HG03378 (cell line): ENCODE measurements at regions not wholly inside any gene's neighbourhood (a gene's known extent, or its start where the extent isn't known, plus 50 kb on each side); places are given as distances from the start of the nearest gene placed in this dataset.
"Not testable (repeated sequence)": the region's sequence is repeated elsewhere in the genome, so short reads cannot be mapped to it uniquely, and the experiment has no call there.

Source experiments
- ATAC-seq: cut with Tn5 transposase; IDR thresholded peaks from one replicate; pipeline ENCODE4 v1.9.1; 2021; ENCODE audit warnings: mild to moderate bottlenecking, moderate library complexity; ENCODE audit not compliant: unreplicated experiment

DNA sequence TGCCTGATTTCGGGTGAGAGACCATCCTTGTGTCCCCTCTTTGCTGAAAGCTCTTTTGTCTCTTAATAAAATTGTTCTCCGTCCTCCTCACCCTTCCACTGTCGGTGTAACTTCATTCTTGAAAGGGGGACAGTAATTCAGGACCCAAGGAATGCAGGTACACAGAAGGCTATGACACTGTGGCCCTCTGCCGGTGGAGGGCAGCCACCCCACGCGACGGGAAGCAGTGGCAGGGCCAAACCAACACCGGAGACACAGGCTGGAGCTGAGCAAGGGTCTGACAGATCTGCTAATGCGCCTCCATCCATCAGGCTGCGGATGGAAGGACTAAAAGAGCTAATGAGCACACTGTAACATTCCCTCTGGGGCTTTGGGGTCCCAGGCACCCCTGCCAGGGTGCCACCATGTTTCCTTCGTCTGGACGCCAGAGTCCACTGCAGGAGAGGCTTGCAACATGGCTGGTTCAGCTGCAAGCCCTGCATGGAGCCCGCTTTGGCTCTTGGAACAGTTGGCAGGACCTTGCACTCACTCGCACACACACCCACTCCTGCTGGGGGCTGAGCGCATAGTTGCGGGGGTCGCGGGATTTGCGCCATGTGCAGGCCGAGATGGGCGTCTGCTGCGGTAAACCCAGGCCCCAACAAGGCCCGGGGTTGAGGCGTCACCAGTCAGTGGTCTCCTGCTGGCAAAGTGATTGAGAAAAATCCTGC is 544.1 kb upstream of the CDH7 start:
- no peak for ATAC-seq

DNA sequence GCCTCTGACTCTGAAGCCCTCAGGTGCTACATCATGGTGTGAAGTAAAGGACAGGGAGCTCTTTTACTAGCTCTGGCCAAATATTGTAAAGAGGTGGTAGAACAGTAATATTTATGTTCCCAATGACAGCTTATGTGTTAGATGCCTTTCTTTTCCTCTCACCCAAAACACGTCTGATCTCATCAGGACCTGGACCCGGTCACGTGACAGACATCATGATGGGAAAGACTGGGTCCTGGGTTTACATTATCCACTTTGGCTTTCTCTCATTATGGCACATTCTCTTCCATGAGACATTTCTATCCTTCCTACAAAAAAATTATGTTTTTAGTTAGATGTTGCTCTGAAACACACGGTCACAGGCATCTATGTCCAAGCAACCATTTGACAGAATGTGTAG is 548.7 kb upstream of the CDH7 start:
- ATAC-seq, result no peak

DNA sequence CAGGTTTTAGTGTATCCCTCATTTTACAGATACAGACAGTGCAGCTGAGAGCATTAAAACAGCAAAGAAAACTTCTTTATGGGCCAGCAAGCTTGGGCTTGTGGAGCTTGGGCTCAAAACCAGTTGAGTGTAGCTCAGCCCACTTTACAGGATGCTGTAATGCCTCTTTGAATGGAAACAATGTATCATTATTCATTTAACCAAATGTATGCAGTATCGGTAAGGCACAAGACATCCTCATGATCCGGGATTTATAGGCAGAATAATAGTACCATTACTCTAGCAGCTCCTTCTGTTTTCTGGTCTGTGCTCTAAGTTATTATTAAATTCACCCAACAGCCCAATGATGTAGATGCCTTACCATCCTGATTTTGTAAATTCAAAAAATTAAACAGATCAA is 575.1 kb upstream of the CDH7 start:
- ATAC-seq, result no peak

DNA sequence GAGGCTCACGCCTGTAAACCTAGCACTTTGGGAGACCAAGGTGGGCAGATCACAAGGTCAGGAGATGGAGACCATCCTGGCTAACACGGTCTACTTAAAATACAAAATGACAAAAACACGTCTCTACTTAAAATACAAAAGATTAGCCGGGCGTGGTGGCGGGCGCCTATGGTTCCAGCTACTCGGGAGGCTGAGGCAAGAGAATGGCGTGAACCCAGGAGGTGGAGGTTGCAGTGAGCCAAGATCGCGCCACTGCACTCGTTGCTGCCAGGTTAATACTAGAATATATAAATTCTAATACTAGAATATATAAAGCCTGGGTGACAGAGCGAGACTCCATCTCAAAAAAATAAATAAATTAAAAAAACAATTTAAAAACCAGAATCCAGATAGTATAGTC is 588.7 kb upstream of the CDH7 start:
- not testable (repeated sequence) for ATAC-seq

DNA sequence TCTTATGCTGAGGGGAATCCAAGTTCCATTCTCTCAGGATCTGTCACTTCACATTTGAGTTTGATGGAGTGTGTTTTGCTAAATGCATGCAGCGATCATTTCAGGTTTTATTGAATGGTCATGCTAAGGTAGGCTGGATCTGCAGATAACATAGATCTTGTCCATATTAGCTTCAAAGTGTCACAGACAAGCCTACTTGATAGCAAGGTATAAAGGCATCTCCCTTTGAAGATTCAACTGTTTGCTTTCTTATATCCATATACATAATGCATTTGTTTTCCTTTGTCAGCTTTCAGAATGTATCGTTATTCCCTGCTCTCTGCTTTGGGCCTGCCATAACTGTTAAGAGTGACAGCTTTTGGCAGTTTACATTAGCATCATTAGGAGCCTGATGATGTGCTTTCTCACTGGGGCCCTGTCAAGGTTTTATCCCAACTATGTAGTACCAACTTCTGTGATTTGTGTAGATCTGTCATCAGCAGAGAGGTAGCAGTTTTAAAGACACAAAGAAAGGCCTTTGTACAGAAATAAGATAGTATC is 604.3 kb upstream of the CDH7 start:
- no peak for ATAC-seq

DNA sequence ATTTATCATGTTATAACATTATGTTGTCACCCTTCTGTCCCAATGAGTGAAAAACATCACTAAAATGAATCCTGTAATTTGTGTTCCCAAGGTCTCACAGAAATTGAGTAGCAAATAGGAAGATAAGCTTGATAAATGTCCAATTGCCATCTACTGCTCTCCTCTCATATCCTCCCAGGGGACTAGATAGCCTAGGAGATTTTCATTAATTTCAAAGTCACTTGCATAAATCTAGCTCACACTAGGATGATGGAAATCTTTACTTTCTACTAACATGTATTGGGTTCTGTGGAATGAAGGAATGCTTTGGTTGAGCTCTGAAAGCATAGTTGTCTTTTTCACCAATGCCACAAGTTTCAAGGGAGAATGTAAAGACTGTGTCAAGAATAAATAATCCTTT is 605.5 kb upstream of the CDH7 start:
- no peak for ATAC-seq

DNA sequence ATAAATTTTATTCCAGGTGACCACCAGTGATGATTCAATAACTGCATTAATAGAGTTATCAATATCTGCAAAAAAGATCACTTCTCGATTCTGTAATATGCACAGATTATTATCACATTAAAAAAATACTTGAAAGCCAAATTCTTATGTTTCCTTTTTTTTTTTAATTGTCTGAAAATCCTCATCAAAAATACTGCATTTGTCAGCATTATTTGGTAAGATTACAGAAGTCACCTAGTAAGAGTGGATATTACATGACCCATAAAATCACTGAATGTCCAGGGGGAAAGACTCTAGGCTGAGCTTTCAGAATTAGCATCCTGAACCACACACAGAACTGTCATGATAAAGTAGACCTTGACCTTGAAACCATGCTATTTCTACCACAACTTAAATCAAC is 617.2 kb upstream of the CDH7 start:
- no peak for ATAC-seq

DNA sequence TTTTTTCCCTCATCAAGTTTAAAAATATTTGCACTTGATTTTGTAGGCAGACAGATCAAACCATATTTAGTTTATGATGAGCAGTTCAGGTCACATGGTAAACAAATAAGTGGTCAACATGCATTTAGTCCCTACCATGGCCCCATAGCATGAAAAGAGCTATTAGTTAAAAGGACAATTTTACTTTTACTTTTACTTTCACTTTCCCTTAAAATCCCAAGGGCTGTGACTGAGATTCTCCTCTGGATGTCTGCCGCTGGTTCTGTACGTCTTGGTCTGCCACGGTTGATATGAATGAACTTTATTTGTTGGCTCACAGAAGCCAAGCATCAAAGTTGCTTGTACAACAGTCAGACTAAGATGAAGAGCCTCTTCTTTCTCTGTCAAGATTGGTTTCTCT is 626.2 kb upstream of the CDH7 start:
- no peak for ATAC-seq

DNA sequence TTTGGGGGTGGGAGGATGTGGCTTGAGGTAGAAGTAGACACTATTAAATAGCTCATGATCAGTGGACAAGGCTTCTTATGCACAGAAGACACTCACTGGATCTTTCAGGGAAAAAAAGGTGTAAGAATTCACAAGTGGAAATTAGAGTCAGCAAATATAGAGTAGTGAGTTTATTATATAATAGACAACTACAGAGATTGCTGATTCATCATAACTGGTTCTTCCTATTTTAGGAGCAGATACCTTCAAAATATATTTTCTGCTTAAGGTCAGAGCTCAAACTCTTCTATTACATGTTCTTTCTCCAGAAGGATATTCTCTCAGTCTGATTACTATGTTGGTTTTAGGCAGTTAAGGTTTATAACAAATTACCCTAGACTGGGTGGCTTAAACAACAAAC is 646.9 kb upstream of the CDH7 start:
- no peak for ATAC-seq

DNA sequence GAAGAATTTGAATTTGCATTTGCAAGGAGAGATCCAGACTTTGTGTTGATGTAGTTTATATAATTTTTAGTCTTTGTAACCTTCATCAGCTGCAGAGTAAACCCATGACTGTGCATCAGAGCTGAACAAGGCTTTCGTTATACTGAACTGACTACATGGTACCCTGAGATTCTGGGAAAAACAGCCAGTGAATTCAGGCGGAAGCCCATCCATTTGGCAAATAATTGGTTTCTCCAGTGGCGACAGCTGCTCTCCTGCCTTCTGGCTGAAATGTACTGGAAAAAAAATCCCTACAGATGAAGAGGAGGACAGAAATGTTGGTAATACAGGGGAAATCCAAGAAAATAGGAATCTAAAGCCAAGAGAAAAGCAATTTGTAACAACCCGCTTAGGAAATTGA is 657.5 kb upstream of the CDH7 start:
- ATAC-seq, result no peak

DNA sequence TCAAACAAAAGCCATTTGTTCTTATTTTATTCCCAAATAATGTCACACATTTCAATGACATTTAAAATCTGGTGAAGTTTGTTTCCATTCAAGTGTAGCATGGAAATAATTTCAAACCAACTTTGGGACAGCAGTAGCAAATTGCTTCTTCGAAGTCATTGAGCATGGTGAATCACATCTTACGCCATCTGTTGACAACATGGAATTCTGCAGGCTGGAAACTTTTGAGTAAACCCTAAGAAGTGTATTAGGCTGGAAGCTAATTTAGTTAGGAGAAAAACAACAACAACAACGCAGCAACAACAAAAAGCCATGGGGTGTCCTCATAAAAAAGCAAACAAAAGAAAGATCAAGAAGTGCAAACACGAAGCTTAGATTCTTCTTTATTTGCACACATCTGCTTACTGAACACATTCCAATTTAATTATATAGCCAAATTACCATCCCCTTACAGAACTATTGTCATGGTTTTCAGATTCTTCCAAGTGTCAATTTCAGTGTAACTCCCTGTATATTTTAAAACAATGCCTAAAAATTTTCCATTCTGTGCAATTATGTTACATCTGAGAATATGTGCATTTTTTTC is 659.0 kb upstream of the CDH7 start:
- ATAC-seq, result peak; percentile 61

DNA sequence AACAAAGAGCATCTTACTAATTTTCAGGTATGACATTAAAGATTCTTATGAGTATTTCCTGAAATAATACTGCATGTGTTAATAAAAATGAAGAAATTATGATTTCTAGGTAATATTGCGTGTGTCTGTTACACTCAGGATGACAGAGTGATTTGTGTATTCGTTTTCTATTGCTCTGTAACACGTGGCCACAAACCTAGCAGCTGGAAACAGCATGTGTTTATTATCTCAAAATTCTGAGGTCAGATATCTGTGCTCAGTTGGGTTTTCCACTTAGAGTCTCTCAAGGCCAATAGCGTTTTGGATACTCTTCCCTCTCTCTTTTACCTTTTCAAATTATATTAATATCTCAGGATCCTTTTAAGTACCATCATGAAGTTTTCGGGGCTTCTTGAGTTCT is 667.9 kb upstream of the CDH7 start:
- ATAC-seq, result no peak

DNA sequence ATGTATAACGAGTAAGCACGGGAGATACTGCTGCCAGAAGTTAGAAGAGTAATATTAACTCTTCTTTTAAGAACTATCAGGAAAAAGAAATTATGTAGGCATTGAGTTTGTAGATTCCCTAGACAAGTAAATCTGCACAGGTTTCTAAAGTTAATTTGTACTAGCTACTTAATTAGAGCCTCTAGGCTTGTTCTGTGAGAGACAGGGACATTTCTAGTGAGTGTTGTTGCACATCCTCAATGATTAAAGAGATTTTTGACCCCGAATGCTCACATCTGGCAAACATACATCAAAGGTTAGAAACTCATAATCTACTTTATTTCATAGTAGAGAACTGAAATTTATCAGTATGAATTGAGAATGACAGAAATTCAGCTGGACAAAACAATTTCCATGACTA is 669.0 kb upstream of the CDH7 start:
- ATAC-seq, result no peak

DNA sequence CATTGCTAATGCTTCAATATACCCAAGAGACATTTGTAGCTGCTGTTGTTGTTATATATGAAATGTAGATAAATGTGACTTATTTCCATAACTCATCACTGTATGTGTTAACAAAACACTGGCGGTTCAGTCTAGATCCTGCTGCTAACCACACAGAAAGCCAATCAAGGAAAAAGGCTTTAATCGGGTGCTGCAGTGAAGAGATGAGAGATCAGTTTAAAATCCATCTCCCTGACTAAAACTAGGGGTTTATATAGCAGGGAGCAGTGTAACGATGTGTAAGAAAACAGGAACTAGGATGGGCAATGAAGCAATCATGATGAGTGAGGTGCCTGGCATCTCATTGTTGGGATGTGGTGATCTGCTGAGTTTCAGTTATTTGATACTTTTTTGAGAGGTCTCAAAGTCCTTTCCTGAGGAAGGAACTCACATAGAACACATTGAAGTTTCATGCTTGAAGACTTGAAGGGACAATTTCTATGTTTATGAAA is 677.7 kb upstream of the CDH7 start:
- no peak for ATAC-seq

DNA sequence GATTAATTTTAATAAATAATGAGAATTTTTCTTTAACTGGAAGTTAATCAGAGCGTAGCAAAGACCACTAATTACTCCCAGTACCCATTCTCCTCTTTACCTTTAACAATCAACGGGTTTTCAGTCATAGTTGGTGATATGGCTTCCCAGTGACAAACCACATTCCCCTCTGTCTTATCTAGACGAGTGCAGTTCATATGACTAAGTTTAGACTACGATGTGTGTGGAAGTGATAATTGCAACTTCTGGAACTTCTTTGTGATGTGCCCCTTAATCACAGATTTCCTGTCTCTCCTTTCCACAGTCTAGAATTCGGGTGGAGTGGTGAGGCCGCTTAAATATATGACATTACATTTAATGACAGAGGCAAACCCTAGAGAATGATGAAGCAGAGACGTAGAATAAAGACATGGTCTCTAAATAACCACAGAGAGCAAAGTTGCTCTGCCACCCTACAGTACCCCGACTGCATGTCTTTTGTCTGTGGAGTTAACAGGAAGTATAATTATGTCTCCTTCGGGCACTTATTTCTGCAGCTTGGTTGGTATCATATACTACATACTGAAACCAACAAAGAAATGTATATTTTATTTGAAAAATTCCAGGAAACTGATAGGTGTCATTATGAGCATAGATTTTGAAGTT is 693.3 kb upstream of the CDH7 start:
- no peak for ATAC-seq

DNA sequence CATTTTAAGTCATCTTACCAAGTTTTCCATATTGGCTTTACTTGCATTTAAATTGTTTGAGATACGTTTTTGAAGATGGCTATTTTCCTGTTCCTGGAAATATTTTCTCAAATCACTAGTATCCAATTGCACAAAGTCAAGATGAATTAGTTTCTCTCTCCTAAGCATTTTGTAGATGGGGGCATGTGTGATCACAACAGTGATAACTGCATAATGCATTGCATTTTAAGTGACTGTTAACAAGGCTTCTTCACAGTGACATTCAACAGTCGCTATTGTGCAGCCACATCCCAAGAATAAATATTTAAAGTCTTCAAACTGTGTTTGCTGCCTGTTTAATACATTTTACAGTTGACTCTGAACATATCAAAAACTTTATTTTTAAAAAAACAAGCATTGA is 694.2 kb upstream of the CDH7 start:
- no peak for ATAC-seq

DNA sequence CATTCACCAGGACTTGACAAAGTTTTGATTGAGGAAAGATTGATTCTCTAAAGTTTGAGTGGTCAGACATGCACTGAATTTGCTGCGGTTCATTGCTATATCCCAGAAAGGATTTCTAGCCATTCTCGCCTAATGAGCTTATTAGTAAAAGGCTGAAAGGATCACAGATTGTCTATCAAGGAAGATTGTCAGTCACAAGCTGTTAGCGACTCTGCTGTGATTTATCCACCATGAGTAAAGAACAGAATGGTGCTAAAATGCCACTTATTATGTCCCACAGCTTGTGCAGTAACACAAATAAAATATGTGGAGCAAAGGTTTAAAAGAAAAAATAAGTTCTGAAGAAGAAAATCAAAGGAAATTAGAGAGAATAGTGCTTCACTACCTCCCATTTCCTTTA is 701.2 kb upstream of the CDH7 start:
- no peak for ATAC-seq

DNA sequence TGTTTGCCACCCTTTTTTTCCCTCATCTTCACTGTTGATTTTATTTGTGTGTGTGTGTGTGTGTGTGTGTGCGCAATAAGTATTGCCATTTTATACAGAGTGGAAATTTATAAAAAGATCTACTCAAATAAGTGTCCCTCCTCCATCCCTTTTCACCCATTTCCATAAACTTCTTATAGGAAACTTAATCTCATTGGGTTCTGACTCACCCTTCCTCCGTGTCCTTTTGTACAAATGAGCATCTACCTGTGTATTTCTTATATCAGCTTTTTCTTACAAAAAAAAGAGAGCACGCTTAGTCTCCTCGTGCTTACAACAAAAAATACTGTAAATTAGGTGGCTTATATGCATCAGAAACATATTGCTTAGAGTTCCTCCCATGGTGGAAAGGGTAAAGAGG is 711.2 kb upstream of the CDH7 start:
- ATAC-seq, result no peak

DNA sequence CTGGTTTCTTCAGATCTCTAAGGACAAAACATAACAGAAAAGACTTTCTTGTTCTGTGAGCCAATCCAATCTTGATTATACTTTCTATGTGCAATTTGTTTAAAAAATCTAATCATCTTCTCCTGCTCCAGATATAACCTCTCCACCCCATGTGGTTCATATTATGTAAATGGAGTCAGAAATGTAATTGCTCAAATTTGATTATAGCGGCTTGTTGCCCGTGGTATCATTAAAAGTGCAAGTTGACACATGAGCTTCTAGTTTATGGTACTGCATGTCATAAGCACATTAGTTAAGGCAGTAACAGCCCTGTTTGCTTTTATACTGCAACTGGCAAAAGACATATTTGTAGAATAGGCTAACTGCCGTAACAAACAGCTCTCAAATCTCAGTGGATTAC is 715.1 kb upstream of the CDH7 start:
- no peak for ATAC-seq

DNA sequence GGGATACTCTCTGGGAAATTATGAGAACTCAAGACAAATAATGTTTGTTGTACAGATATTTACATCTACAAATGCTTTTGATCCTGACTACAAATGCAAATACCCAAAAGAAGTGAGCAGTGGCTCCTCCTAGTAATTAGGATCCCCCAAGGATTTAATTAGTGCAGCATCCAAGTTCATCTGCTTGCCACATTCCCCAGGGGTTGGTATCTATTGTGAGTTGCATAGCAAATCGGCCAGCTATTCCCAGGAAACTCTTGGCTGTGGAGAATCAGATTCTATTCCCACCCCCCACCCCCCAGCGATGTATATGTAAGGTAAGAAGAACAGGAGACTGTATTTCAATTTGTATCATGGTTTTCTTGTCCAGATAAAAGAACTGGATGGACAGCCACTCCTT is 725.1 kb upstream of the CDH7 start:
- ATAC-seq, result no peak

DNA sequence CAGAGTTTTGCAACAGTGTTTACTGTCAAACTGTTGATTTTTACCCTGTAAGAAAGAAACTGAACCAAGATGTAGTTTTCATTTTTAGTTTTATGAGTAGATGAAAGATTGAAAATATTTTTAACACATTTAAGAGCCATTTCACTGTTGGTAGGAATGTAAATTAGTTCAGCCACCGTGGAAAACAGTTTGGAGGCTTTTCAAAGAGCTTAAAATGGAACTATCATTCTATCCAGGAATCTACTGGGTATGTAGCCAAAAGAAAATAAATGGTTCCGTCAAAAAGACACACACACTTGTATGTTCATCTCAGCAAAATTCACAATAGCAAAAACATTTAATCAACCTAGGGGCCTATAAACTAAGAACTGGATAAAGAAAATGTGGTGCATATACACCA is 729.8 kb upstream of the CDH7 start:
- no peak for ATAC-seq

DNA sequence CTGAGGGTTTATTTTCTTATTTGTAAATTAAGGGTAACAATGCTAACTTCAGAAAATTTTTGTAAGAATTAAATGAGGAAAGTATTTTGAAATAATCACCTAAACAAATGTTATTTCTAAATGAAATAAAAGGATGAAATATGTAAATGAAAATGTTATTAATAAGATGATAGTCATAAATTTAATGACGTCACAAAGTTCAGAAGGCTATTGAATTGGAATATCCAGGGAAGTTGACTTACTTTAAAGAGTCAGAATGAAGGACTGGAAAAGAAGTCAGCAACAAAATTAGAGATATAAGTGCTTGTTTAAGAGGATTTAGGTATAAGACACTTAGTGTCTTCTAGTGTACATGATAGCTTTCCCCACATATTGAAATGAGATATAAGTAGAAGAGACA is 732.6 kb upstream of the CDH7 start:
- ATAC-seq, result no peak
